Neural cell (in vitro differentiated cells): ENCODE measurements at regions not wholly inside any gene's neighbourhood (a gene's known extent, or its start where the extent isn't known, plus 50 kb on each side); places are given as distances from the start of the nearest gene placed in this dataset.

Experiments
- H2AFZ ChIP-seq: fragments of 200-600, 300-800 bp; sonication (generic), shearing (Covaris generic); 2 replicates; pipeline ENCODE4 v1.6.0; 2014; ENCODE audit warnings: low read depth, mild to moderate bottlenecking, antibody characterized with exemption, low read length, moderate library complexity
- H3F3A ChIP-seq: fragments of 200-600 bp; shearing (Covaris generic); 2 replicates; pipeline ENCODE4 v1.6.1; 2016; ENCODE audit warnings: mild to moderate bottlenecking, moderate library complexity, mixed read lengths, antibody characterized with exemption, low read length; ENCODE audit not compliant: insufficient read depth, poor library complexity, severe bottlenecking
- H3K27ac ChIP-seq: fragments of 200-600, 300-800 bp; sonication (generic), shearing (Covaris generic); 2 replicates; pipeline ENCODE4 v1.5.1; 2014; ENCODE audit warnings: mild to moderate bottlenecking, low read length, moderate library complexity
- H3K27me3 ChIP-seq: fragments of 300-800, 200-600 bp; sonication (generic), shearing (Covaris generic); 2 replicates; pipeline ENCODE4 v1.6.0; 2014; ENCODE audit warnings: mild to moderate bottlenecking, low read depth, low read length, moderate library complexity; ENCODE audit not compliant: insufficient read depth
- H3K36me3 ChIP-seq: fragments of 300-800, 200-600 bp; sonication (generic), shearing (Covaris generic); 2 replicates; pipeline ENCODE4 v1.5.1; 2014; ENCODE audit warnings: mild to moderate bottlenecking, antibody characterized with exemption, low read length, moderate library complexity; ENCODE audit not compliant: insufficient read depth
- H3K4me2 ChIP-seq: fragments of 300-800, 200-600 bp; sonication (generic), shearing (Covaris generic); 2 replicates; pipeline ENCODE4 v1.6.0; 2014; ENCODE audit warnings: mild to moderate bottlenecking, low read length
- H3K4me3 ChIP-seq: fragments of 300-800, 200-600 bp; sonication (generic), shearing (Covaris generic); 2 replicates; pipeline ENCODE4 v1.5.1; 2014; ENCODE audit warnings: mild to moderate bottlenecking, low read length, moderate library complexity
- H3K79me2 ChIP-seq: fragments of 200-600 bp; shearing (Covaris generic); replicated peaks from 2 replicates; pipeline ENCODE4 v1.6.0; 2014; ENCODE audit warnings: mild to moderate bottlenecking, low read length, moderate library complexity; ENCODE audit not compliant: insufficient read depth
- H3K9ac ChIP-seq: fragments of 300-800, 200-600 bp; sonication (generic), shearing (Covaris generic); 2 replicates; pipeline ENCODE4 v1.6.1; 2016; ENCODE audit warnings: mild to moderate bottlenecking, low read length, mixed read lengths
- H3K9me2 ChIP-seq: fragments of 200-600 bp; shearing (Covaris generic); 2 replicates; pipeline ENCODE4 v1.6.1; 2016; ENCODE audit warnings: mild to moderate bottlenecking, low read length, mixed read lengths; ENCODE audit not compliant: insufficient read depth
- H3K9me3 ChIP-seq: fragments of 200-600, 300-800 bp; sonication (generic), shearing (Covaris generic); 2 replicates; pipeline ENCODE4 v1.6.1; 2016; ENCODE audit warnings: mild to moderate bottlenecking, mixed run types, low read length, moderate library complexity, mixed read lengths
- H4K20me1 ChIP-seq: fragments of 200-600 bp; shearing (Covaris generic); 2 replicates; pipeline ENCODE4 v1.6.1; 2016; ENCODE audit warnings: mild to moderate bottlenecking, mixed run types; ENCODE audit not compliant: insufficient read depth
- CTCF ChIP-seq: fragments of 450-650 bp; IDR thresholded peaks from 2 replicates; pipeline ENCODE4 v1.5.1; 2014; ENCODE audit warnings: antibody characterized with exemption, mild to moderate bottlenecking, moderate library complexity; ENCODE audit not compliant: poor library complexity, severe bottlenecking
- EP300 ChIP-seq: fragments of 450-650 bp; conservative IDR thresholded peaks from 2 replicates; pipeline ENCODE4 v1.6.1; 2014; ENCODE audit warnings: antibody characterized with exemption, mild to moderate bottlenecking, moderate library complexity; ENCODE audit not compliant: poor library complexity, severe bottlenecking
- EZH2 ChIP-seq: fragments of 200-600, 300-800 bp; shearing (Covaris generic), sonication (generic); IDR thresholded peaks from 2 replicates; pipeline ENCODE4 v1.6.1; 2014; ENCODE audit warnings: antibody characterized with exemption, low read length, borderline replicate concordance, mild to moderate bottlenecking; ENCODE audit not compliant: insufficient read depth, poor library complexity, severe bottlenecking
- MXI1 ChIP-seq: fragments of 450-650 bp; conservative IDR thresholded peaks from 2 replicates; pipeline ENCODE4 v1.6.1; 2014; ENCODE audit warnings: antibody characterized with exemption, mild to moderate bottlenecking; ENCODE audit not compliant: poor library complexity, severe bottlenecking
- POLR2AphosphoS5 ChIP-seq: IDR thresholded peaks from 2 replicates; pipeline ENCODE4 v1.6.1; 2012
- RAD21 ChIP-seq: fragments of 450-650 bp; conservative IDR thresholded peaks from 2 replicates; pipeline ENCODE4 v1.6.1; 2014; ENCODE audit warnings: antibody characterized with exemption, mild to moderate bottlenecking, moderate library complexity
- REST ChIP-seq: IDR thresholded peaks from 2 replicates; pipeline ENCODE4 v1.6.1; 2012; ENCODE audit warnings: borderline replicate concordance
- SMC3 ChIP-seq: fragments of 450-650 bp; conservative IDR thresholded peaks from 2 replicates; pipeline ENCODE4 v1.6.1; 2014; ENCODE audit warnings: antibody characterized with exemption, mild to moderate bottlenecking, moderate library complexity; ENCODE audit not compliant: poor library complexity
- TAF1 ChIP-seq: IDR thresholded peaks from 2 replicates; pipeline ENCODE4 v1.6.1; 2012; ENCODE audit warnings: low read depth

GRCh38 chr22:48391820-48392219 is 1435.9 kb downstream of the BRD1 start:
- Histone ChIP-seq H3K36me3 (no peaks in the 10 kb centered on the region), H3F3A (no peaks in the 10 kb centered on the region), H2AFZ (no peak overlapping the region), H3K9me3 (no peaks in the 10 kb centered on the region), H3K9me2 (no peaks in the 10 kb centered on the region), H3K27ac (no peak overlapping the region), H3K4me3 (no peak overlapping the region), H3K4me2 (no peak overlapping the region), H3K79me2 (no peaks in the 10 kb centered on the region), H4K20me1 (no peaks in the 10 kb centered on the region), H3K9ac (no peak overlapping the region), H3K27me3 (no peaks in the 10 kb centered on the region)
- TF ChIP-seq TAF1 (no peak), CTCF (no peak), EZH2 (no peak), SMC3 (no peak), REST (no peak), RAD21 (no peak), POLR2AphosphoS5 (no peak), MXI1 (no peak), EP300 (no peak)

- Histone ChIP-seq H3K79me2 (no peaks in the 10 kb centered on the region), H3K36me3 (no peaks in the 10 kb centered on the region), H3K4me2 (no peak overlapping the region), H3K4me3 (no peak overlapping the region), H3F3A (no peaks in the 10 kb centered on the region), H3K9ac (no peak overlapping the region), H2AFZ (no peak overlapping the region), H4K20me1 (no peaks in the 10 kb centered on the region), H3K27ac (no peak overlapping the region), H3K27me3 (no peaks in the 10 kb centered on the region), H3K9me2 (no peaks in the 10 kb centered on the region), H3K9me3 (no peaks in the 10 kb centered on the region)
- TF ChIP-seq POLR2AphosphoS5 = no peak
- TF ChIP-seq REST = no peak
- no peak for TF ChIP-seq RAD21
- no peak for TF ChIP-seq EP300
- TF ChIP-seq EZH2 = no peak
- TF ChIP-seq SMC3 = no peak
- no peak for TF ChIP-seq CTCF
- TF ChIP-seq MXI1 = no peak
- TF ChIP-seq TAF1 = no peak
Measured at GRCh38 chr22:48391171-48391711, 1436.4 kb downstream of the BRD1 start.
